NCI-H774 (cell line): ENCODE measurements at regions not wholly inside any gene's neighbourhood (a gene's known extent, or its start where the extent isn't known, plus 50 kb on each side); places are given as distances from the start of the nearest gene placed in this dataset.

Experiments used
- DNase-seq: peaks from one replicate; lab custom pipeline; 2025; lab: John Stamatoyannopoulos, UW

GRCh38 chr20:10806539-10806938, 132.7 kb upstream of the JAG1 start:
- no peak for DNase-seq

- no peak for DNase-seq
These were observed 133.2 kb upstream of the JAG1 start for GRCh38 chr20:10807013-10807412.

GRCh38 chr20:10812759-10813327, 139.0 kb upstream of the JAG1 start:
- DNase-seq = no peak

- DNase-seq = no peak
These were observed 149.8 kb upstream of the JAG1 start for GRCh38 chr20:10823585-10823984.

GRCh38 chr20:10824750-10825500, 151.1 kb upstream of the JAG1 start:
- DNase-seq = no peak

GRCh38 chr20:10826111-10826510, 152.3 kb upstream of the JAG1 start:
- DNase-seq = no peak

GRCh38 chr20:10828180-10828579, 154.4 kb upstream of the JAG1 start:
- DNase-seq = no peak

GRCh38 chr20:10832141-10832540, 158.3 kb upstream of the JAG1 start:
- no peak for DNase-seq

GRCh38 chr20:10837901-10838300, 164.1 kb upstream of the JAG1 start:
- DNase-seq = no peak

- DNase-seq = no peak
These were observed 168.3 kb upstream of the JAG1 start for GRCh38 chr20:10842116-10842515.

- DNase-seq = no peak
These were observed 169.4 kb upstream of the JAG1 start for GRCh38 chr20:10843146-10843711.

GRCh38 chr20:10846766-10847165, 173.0 kb upstream of the JAG1 start:
- DNase-seq = no peak

GRCh38 chr20:10848810-10849370, 175.1 kb upstream of the JAG1 start:
- no peak for DNase-seq

- DNase-seq = no peak
These were observed 179.4 kb upstream of the JAG1 start for GRCh38 chr20:10853176-10853575.

GRCh38 chr20:10853731-10854130, 179.9 kb upstream of the JAG1 start:
- no peak for DNase-seq

- no peak for DNase-seq
These were observed 181.2 kb upstream of the JAG1 start for GRCh38 chr20:10854976-10855375.

- no peak for DNase-seq
These were observed 182.0 kb upstream of the JAG1 start for GRCh38 chr20:10855778-10856177.

- DNase-seq = no peak
These were observed 182.6 kb upstream of the JAG1 start for GRCh38 chr20:10856237-10857015.

- no peak for DNase-seq
These were observed 183.7 kb upstream of the JAG1 start for GRCh38 chr20:10857352-10858070.

GRCh38 chr20:10861090-10861489, 187.3 kb upstream of the JAG1 start:
- no peak for DNase-seq

- no peak for DNase-seq
These were observed 187.8 kb upstream of the JAG1 start for GRCh38 chr20:10861619-10862018.
